ENCODE measurements at regions not wholly inside any gene's neighbourhood (a gene's known extent, or its start where the extent isn't known, plus 50 kb on each side); places are given as distances from the start of the nearest gene placed in this dataset.
"Not testable (repeated sequence)": the region's sequence is repeated elsewhere in the genome, so short reads cannot be mapped to it uniquely, and the experiment has no call there.

GRCh38 chr5:8828596-8829322, 717.1 kb downstream of the SEMA5A start:
- DNase-seq = no peak

- no peak for DNase-seq
These were observed 716.4 kb downstream of the SEMA5A start for GRCh38 chr5:8829323-8830029.

- DNase-seq = no peak
These were observed 714.6 kb downstream of the SEMA5A start for GRCh38 chr5:8831251-8831650.

GRCh38 chr5:8831854-8832253, 714.0 kb downstream of the SEMA5A start:
- DNase-seq = no peak

GRCh38 chr5:8839361-8840055, 706.4 kb downstream of the SEMA5A start:
- DNase-seq = no peak

- DNase-seq = no peak
These were observed 705.6 kb downstream of the SEMA5A start for GRCh38 chr5:8840237-8840636.

- not testable (repeated sequence) for DNase-seq
These were observed 705.1 kb downstream of the SEMA5A start for GRCh38 chr5:8840746-8841145.

- DNase-seq = no peak
These were observed 702.8 kb downstream of the SEMA5A start for GRCh38 chr5:8842971-8843551.

GRCh38 chr5:8843771-8844170, 702.1 kb downstream of the SEMA5A start:
- no peak for DNase-seq

- DNase-seq = no peak
These were observed 701.7 kb downstream of the SEMA5A start for GRCh38 chr5:8844206-8844605.

- no peak for DNase-seq
These were observed 701.0 kb downstream of the SEMA5A start for GRCh38 chr5:8844847-8845246.

- no peak for DNase-seq
These were observed 700.6 kb downstream of the SEMA5A start for GRCh38 chr5:8845296-8845695.

- DNase-seq = no peak
These were observed 697.5 kb downstream of the SEMA5A start for GRCh38 chr5:8848366-8848765.

- no peak for DNase-seq
These were observed 696.8 kb downstream of the SEMA5A start for GRCh38 chr5:8848997-8849594.

- no peak for DNase-seq
These were observed 694.8 kb downstream of the SEMA5A start for GRCh38 chr5:8851101-8851500.

GRCh38 chr5:8857051-8857450, 688.8 kb downstream of the SEMA5A start:
- DNase-seq = no peak

GRCh38 chr5:8861764-8862163, 684.1 kb downstream of the SEMA5A start:
- no peak for DNase-seq

- DNase-seq = no peak
These were observed 681.8 kb downstream of the SEMA5A start for GRCh38 chr5:8864053-8864452.

GRCh38 chr5:8865266-8865665, 680.6 kb downstream of the SEMA5A start:
- DNase-seq = no peak

GRCh38 chr5:8865686-8866374, 680.0 kb downstream of the SEMA5A start:
- no peak for DNase-seq

GRCh38 chr5:8868283-8868682, 677.6 kb downstream of the SEMA5A start:
- no peak for DNase-seq

- no peak for DNase-seq
These were observed 675.9 kb downstream of the SEMA5A start for GRCh38 chr5:8869932-8870331.

Data from SIG-M5 (cell line).